ENCODE measurements at regions not wholly inside any gene's neighbourhood (a gene's known extent, or its start where the extent isn't known, plus 50 kb on each side); places are given as distances from the start of the nearest gene placed in this dataset.

DNA sequence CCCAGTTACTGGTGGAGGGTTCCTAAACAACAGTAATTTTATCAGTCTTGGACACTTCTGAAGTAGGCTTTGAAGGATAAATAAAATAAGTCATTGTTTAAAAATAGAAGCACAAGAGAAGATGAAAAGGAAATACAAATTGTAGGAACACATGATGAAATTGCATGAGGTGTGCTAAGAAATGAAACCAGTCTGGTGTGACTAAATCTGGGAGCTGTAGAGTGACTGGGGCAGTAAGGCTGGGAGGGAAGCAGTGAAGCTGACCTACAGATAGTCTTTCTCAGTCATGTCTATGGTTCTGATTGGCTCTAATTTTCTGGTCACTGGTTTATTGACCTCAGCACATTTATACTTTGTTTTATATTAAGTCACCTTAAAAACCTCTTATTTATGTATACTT, 139.1 kb downstream of the SLC17A6 start:
- no peak overlapping the region for H3K4me3 ChIP-seq (ENCODE audit: low read depth in 2 of 2, low read length in 1 of 2)
- H3K9me2 ChIP-seq, result no peaks in the 10 kb centered on the region
- POLR2A ChIA-PET, result no interaction called here
- no peaks in the 10 kb centered on the region for H3K27me3 ChIP-seq (ENCODE audit: insufficient read depth)
- no peak overlapping the region for H2AFZ ChIP-seq (ENCODE audit: low read depth)
- H3K4me2 ChIP-seq, result no peak overlapping the region
- no peaks in the 10 kb centered on the region for H3K36me3 ChIP-seq (replicated peaks in 1 of 2; ENCODE audit: control insufficient read depth in 1 of 2, insufficient read depth in 2 of 2, low read length in 1 of 2)
- no peaks in the 10 kb centered on the region for H4K20me1 ChIP-seq (ENCODE audit: insufficient read depth)
- no peak for DNase-seq
- no peak for TF ChIP-seq EZH2phosphoT487 (IDR thresholded peaks at IDR 0.05; ENCODE audit: borderline replicate concordance, low read depth)
- no peak for TF ChIP-seq RXRA (IDR thresholded peaks at IDR 0.05; ENCODE audit: borderline replicate concordance, low read depth)
- no peak for TF ChIP-seq GABPA (IDR thresholded peaks at IDR 0.05; ENCODE audit: low read depth)
- TF ChIP-seq NRF1 (IDR thresholded peaks at IDR 0.05; ENCODE audit: low read depth, low read length), result no peak
- no peak for TF ChIP-seq TEAD4 (IDR thresholded peaks at IDR 0.05; ENCODE audit: borderline replicate concordance, insufficient read depth)
- no peak for TF ChIP-seq FOXJ3 (CRISPR knock-in tag; IDR thresholded peaks at IDR 0.05)
- no peak for TF ChIP-seq FOSL2 (IDR thresholded peaks at IDR 0.05; ENCODE audit: borderline replicate concordance, low read depth)
- TF ChIP-seq, protein P1, sequence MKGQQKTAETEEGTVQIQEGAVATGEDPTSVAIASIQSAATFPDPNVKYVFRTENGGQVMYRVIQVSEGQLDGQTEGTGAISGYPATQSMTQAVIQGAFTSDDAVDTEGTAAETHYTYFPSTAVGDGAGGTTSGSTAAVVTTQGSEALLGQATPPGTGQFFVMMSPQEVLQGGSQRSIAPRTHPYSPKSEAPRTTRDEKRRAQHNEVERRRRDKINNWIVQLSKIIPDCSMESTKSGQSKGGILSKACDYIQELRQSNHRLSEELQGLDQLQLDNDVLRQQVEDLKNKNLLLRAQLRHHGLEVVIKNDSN (IDR thresholded peaks at IDR 0.05; ENCODE audit: borderline replicate concordance, low read depth), result no peak
- TF ChIP-seq FOXM1 (IDR thresholded peaks at IDR 0.05; ENCODE audit: low read depth), result no peak
- TF ChIP-seq TCF12 (IDR thresholded peaks at IDR 0.05), result no peak
- no peak for TF ChIP-seq MXI1 (IDR thresholded peaks at IDR 0.05; ENCODE audit: low read depth, low read length)
- TF ChIP-seq, protein P2, sequence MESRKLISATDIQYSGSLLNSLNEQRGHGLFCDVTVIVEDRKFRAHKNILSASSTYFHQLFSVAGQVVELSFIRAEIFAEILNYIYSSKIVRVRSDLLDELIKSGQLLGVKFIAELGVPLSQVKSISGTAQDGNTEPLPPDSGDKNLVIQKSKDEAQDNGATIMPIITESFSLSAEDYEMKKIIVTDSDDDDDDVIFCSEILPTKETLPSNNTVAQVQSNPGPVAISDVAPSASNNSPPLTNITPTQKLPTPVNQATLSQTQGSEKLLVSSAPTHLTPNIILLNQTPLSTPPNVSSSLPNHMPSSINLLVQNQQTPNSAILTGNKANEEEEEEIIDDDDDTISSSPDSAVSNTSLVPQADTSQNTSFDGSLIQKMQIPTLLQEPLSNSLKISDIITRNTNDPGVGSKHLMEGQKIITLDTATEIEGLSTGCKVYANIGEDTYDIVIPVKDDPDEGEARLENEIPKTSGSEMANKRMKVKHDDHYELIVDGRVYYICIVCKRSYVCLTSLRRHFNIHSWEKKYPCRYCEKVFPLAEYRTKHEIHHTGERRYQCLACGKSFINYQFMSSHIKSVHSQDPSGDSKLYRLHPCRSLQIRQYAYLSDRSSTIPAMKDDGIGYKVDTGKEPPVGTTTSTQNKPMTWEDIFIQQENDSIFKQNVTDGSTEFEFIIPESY (IDR thresholded peaks at IDR 0.05; ENCODE audit: borderline replicate concordance, low read depth), result no peak
- H3K4me1 ChIP-seq (ENCODE audit: control insufficient read depth in 1 of 2, insufficient read depth in 2 of 2, low read depth in 1 of 2, low read length in 1 of 2), result no peaks in the 10 kb centered on the region
- no peaks in the 10 kb centered on the region for H3K9me3 ChIP-seq
- H3F3A ChIP-seq (replicated peaks; ENCODE audit: insufficient read depth), result no peaks in the 10 kb centered on the region
- CTCF ChIA-PET, result no interaction called here
- H3K27ac ChIP-seq (ENCODE audit: low read depth in 2 of 2, low read length in 1 of 2), result no peak overlapping the region
- no peak overlapping the region for H3K9ac ChIP-seq
- H3K79me2 ChIP-seq (ENCODE audit: insufficient read depth), result no peaks in the 10 kb centered on the region

DNA sequence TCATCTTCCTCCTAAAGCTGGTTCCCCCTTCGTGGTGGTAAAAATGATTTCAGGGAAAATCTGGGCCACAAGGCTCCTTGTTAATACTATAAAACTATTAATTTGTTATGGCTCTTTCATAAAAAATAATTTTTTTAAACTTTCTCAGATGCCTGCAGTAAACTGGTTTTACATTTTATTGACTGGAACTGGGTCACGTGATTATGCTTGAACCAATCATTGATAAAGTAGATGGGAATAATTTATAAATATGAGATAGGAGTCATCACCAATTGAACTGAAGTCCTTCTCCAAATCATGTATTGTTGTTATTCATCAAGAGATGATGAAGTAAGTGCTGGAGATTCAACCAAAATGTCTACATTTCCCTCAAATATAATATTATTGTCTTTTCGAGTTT, 138.4 kb downstream of the SLC17A6 start:
- Histone ChIP-seq H3F3A (replicated peaks; ENCODE audit: insufficient read depth) (no peaks in the 10 kb centered on the region), H3K9ac (no peak overlapping the region)
- TF ChIP-seq, protein P3, sequence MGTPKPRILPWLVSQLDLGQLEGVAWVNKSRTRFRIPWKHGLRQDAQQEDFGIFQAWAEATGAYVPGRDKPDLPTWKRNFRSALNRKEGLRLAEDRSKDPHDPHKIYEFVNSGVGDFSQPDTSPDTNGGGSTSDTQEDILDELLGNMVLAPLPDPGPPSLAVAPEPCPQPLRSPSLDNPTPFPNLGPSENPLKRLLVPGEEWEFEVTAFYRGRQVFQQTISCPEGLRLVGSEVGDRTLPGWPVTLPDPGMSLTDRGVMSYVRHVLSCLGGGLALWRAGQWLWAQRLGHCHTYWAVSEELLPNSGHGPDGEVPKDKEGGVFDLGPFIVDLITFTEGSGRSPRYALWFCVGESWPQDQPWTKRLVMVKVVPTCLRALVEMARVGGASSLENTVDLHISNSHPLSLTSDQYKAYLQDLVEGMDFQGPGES (IDR thresholded peaks at IDR 0.05; ENCODE audit: low read depth, low read length), result no peak
- TF ChIP-seq, protein P4, sequence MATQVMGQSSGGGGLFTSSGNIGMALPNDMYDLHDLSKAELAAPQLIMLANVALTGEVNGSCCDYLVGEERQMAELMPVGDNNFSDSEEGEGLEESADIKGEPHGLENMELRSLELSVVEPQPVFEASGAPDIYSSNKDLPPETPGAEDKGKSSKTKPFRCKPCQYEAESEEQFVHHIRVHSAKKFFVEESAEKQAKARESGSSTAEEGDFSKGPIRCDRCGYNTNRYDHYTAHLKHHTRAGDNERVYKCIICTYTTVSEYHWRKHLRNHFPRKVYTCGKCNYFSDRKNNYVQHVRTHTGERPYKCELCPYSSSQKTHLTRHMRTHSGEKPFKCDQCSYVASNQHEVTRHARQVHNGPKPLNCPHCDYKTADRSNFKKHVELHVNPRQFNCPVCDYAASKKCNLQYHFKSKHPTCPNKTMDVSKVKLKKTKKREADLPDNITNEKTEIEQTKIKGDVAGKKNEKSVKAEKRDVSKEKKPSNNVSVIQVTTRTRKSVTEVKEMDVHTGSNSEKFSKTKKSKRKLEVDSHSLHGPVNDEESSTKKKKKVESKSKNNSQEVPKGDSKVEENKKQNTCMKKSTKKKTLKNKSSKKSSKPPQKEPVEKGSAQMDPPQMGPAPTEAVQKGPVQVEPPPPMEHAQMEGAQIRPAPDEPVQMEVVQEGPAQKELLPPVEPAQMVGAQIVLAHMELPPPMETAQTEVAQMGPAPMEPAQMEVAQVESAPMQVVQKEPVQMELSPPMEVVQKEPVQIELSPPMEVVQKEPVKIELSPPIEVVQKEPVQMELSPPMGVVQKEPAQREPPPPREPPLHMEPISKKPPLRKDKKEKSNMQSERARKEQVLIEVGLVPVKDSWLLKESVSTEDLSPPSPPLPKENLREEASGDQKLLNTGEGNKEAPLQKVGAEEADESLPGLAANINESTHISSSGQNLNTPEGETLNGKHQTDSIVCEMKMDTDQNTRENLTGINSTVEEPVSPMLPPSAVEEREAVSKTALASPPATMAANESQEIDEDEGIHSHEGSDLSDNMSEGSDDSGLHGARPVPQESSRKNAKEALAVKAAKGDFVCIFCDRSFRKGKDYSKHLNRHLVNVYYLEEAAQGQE (IDR thresholded peaks at IDR 0.05; ENCODE audit: low read depth, low read length), result no peak
- TF ChIP-seq, protein P5, sequence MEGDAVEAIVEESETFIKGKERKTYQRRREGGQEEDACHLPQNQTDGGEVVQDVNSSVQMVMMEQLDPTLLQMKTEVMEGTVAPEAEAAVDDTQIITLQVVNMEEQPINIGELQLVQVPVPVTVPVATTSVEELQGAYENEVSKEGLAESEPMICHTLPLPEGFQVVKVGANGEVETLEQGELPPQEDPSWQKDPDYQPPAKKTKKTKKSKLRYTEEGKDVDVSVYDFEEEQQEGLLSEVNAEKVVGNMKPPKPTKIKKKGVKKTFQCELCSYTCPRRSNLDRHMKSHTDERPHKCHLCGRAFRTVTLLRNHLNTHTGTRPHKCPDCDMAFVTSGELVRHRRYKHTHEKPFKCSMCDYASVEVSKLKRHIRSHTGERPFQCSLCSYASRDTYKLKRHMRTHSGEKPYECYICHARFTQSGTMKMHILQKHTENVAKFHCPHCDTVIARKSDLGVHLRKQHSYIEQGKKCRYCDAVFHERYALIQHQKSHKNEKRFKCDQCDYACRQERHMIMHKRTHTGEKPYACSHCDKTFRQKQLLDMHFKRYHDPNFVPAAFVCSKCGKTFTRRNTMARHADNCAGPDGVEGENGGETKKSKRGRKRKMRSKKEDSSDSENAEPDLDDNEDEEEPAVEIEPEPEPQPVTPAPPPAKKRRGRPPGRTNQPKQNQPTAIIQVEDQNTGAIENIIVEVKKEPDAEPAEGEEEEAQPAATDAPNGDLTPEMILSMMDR (IDR thresholded peaks at IDR 0.05), result no peak
- TF ChIP-seq TAF1 (IDR thresholded peaks at IDR 0.05; ENCODE audit: borderline replicate concordance, low read depth, low read length) (no peak), CHD2 (IDR thresholded peaks at IDR 0.05; ENCODE audit: low read length, partially characterized antibody) (no peak)
- TF ChIP-seq, protein P6, sequence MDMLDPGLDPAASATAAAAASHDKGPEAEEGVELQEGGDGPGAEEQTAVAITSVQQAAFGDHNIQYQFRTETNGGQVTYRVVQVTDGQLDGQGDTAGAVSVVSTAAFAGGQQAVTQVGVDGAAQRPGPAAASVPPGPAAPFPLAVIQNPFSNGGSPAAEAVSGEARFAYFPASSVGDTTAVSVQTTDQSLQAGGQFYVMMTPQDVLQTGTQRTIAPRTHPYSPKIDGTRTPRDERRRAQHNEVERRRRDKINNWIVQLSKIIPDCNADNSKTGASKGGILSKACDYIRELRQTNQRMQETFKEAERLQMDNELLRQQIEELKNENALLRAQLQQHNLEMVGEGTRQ (IDR thresholded peaks at IDR 0.05; ENCODE audit: borderline replicate concordance, low read depth, low read length), result no peak

More for the DNA sequence above, 138.4 kb downstream of the SLC17A6 start:
- 31% methylated on average over 3 of the region's 3 CpGs for WGBS (ENCODE audit: low lambda C conversion rate)
- Histone ChIP-seq H3K79me2 (ENCODE audit: insufficient read depth) (no peaks in the 10 kb centered on the region), H3K4me1 (ENCODE audit: control insufficient read depth in 1 of 2, insufficient read depth in 2 of 2, low read depth in 1 of 2, low read length in 1 of 2) (no peaks in the 10 kb centered on the region), H3K9me3 (no peaks in the 10 kb centered on the region), H3K27me3 (ENCODE audit: insufficient read depth) (no peaks in the 10 kb centered on the region), H3K4me2 (no peak overlapping the region), H3K4me3 (ENCODE audit: low read depth in 2 of 2, low read length in 1 of 2) (no peak overlapping the region), H3K27ac (ENCODE audit: low read depth in 2 of 2, low read length in 1 of 2) (no peak overlapping the region), H4K20me1 (ENCODE audit: insufficient read depth) (no peaks in the 10 kb centered on the region), H3K36me3 (replicated peaks in 1 of 2; ENCODE audit: control insufficient read depth in 1 of 2, insufficient read depth in 2 of 2, low read length in 1 of 2) (no peaks in the 10 kb centered on the region), H3K9me2 (no peaks in the 10 kb centered on the region), H2AFZ (ENCODE audit: low read depth) (no peak overlapping the region)
- POLR2A ChIA-PET, result no interaction called here
- no peak for DNase-seq
- CTCF ChIA-PET, result no interaction called here

Data from SK-N-SH (cell line).